ENCODE measurements at regions not wholly inside any gene's neighbourhood (a gene's known extent, or its start where the extent isn't known, plus 50 kb on each side); places are given as distances from the start of the nearest gene placed in this dataset.

DNA sequence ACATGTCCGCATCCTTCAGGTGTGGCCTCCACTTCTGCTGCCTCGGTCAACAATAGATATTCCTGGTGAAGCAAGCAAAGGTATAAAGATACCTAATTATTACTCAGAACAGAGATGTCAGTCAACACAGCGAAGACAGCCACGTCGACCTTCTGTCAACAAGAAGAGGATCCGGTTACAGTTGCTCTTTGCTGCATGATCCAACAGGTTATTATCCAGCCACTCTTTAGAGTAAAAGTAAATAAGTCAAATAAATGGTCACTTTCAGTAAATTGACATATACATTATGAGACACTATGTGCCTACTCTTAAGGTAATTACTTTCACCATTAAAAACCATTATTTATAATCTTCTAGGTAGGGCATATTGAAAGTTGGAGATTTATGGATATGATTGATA is 356.8 kb upstream of the ATP11B start:
- intact Hi-C loops (cut with DNase I): no loop called here
- FAIRE-seq (no peak), DNase-seq (no peak)
- Histone ChIP-seq H3K27ac (ENCODE audit: low read depth in 2 of 2, low read length in 2 of 2) (no peak overlapping the region), H3K4me3 (ENCODE audit: low read length in 3 of 3) (no peak overlapping the region), H3K27me3 (ENCODE audit: control insufficient read depth, insufficient read depth, low read length) (no peaks in the 10 kb centered on the region), H3K9me3 (ENCODE audit: control insufficient read depth in 2 of 3, insufficient read depth in 1 of 3, low read length in 3 of 3) (no peaks in the 10 kb centered on the region), H3K36me3 (ENCODE audit: control insufficient read depth in 2 of 3, insufficient read depth in 3 of 3, low read length in 3 of 3) (no peaks in the 10 kb centered on the region), H3K9ac (ENCODE audit: low read length in 3 of 3) (no peak overlapping the region), H3K4me1 (ENCODE audit: control insufficient read depth in 2 of 3, insufficient read depth in 2 of 3, low read depth in 1 of 3, low read length in 3 of 3) (no peaks in the 10 kb centered on the region)
- TF ChIP-seq, protein P1, sequence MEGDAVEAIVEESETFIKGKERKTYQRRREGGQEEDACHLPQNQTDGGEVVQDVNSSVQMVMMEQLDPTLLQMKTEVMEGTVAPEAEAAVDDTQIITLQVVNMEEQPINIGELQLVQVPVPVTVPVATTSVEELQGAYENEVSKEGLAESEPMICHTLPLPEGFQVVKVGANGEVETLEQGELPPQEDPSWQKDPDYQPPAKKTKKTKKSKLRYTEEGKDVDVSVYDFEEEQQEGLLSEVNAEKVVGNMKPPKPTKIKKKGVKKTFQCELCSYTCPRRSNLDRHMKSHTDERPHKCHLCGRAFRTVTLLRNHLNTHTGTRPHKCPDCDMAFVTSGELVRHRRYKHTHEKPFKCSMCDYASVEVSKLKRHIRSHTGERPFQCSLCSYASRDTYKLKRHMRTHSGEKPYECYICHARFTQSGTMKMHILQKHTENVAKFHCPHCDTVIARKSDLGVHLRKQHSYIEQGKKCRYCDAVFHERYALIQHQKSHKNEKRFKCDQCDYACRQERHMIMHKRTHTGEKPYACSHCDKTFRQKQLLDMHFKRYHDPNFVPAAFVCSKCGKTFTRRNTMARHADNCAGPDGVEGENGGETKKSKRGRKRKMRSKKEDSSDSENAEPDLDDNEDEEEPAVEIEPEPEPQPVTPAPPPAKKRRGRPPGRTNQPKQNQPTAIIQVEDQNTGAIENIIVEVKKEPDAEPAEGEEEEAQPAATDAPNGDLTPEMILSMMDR (IDR thresholded peaks at IDR 0.05; ENCODE audit: borderline replicate concordance, extremely low read depth, insufficient read depth): no peak

DNA sequence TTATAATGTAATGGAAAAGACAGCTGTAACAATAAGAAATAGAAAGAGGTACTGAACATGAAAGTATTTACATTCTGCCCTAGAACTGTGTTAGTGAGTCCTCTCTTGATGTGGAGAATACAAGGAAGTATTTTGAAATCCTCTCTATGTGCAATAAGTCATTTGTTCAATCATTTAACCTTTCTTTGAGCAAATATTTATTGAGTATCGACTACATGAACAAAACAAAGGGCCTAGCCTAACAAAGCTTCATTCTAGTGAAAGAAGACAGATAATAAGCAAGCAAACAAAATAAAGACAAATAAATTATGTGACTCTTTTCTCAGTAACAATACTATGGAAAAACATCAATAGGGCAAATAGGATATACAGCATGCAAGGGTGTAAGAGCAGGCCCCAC is 354.9 kb upstream of the ATP11B start:
- Histone ChIP-seq H3K27ac (ENCODE audit: low read depth in 2 of 2, low read length in 2 of 2) (no peak overlapping the region), H3K9ac (ENCODE audit: low read length in 3 of 3) (no peak overlapping the region), H3K27me3 (ENCODE audit: control insufficient read depth, insufficient read depth, low read length) (no peaks in the 10 kb centered on the region), H3K4me1 (ENCODE audit: control insufficient read depth in 2 of 3, insufficient read depth in 2 of 3, low read depth in 1 of 3, low read length in 3 of 3) (no peaks in the 10 kb centered on the region), H3K9me3 (ENCODE audit: control insufficient read depth in 2 of 3, insufficient read depth in 1 of 3, low read length in 3 of 3) (no peaks in the 10 kb centered on the region), H3K36me3 (ENCODE audit: control insufficient read depth in 2 of 3, insufficient read depth in 3 of 3, low read length in 3 of 3) (no peaks in the 10 kb centered on the region), H3K4me3 (ENCODE audit: low read length in 3 of 3) (no peak overlapping the region)
- intact Hi-C loops (cut with DNase I): no loop called here
- DNase-seq (no peak), FAIRE-seq (no peak)
- TF ChIP-seq, protein P1 (IDR thresholded peaks at IDR 0.05; ENCODE audit: borderline replicate concordance, extremely low read depth, insufficient read depth): no peak

DNA sequence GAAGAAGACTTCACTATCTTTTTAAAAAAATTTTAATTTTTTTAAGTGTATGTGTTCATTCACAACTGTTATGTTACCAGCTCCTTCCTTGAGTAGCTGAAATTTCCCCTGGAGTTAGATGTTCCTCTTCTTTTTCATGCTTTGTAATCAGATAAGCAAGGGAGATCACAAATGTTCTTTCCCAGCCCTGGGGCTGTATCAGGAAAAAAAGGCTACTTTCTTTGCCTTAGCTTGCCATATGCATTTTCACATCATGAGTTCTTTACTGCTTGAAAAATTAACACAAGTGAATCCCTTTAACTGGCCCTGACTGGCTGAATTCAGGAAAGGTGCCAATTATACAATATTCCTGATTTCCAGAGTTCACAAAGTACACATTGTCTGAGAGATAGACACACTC is 353.2 kb upstream of the ATP11B start:
- Histone ChIP-seq H3K9ac (ENCODE audit: low read length in 3 of 3) (no peak overlapping the region), H3K4me3 (ENCODE audit: low read length in 3 of 3) (no peak overlapping the region), H3K4me1 (ENCODE audit: control insufficient read depth in 2 of 3, insufficient read depth in 2 of 3, low read depth in 1 of 3, low read length in 3 of 3) (no peaks in the 10 kb centered on the region), H3K9me3 (ENCODE audit: control insufficient read depth in 2 of 3, insufficient read depth in 1 of 3, low read length in 3 of 3) (no peaks in the 10 kb centered on the region), H3K27ac (ENCODE audit: low read depth in 2 of 2, low read length in 2 of 2) (no peak overlapping the region), H3K36me3 (ENCODE audit: control insufficient read depth in 2 of 3, insufficient read depth in 3 of 3, low read length in 3 of 3) (no peaks in the 10 kb centered on the region), H3K27me3 (ENCODE audit: control insufficient read depth, insufficient read depth, low read length) (no peaks in the 10 kb centered on the region)
- FAIRE-seq (no peak), DNase-seq (no peak)
- intact Hi-C loops (cut with DNase I): no loop called here
- TF ChIP-seq, protein P1 (IDR thresholded peaks at IDR 0.05; ENCODE audit: borderline replicate concordance, extremely low read depth, insufficient read depth): no peak

GRCh38 chr3:182445576-182445975 is 347.7 kb upstream of the ATP11B start:
- Histone ChIP-seq H3K9ac (ENCODE audit: low read length in 3 of 3) (no peak overlapping the region), H3K27ac (ENCODE audit: low read depth in 2 of 2, low read length in 2 of 2) (no peak overlapping the region), H3K27me3 (ENCODE audit: control insufficient read depth, insufficient read depth, low read length) (no peaks in the 10 kb centered on the region), H3K4me3 (ENCODE audit: low read length in 3 of 3) (no peak overlapping the region), H3K9me3 (ENCODE audit: control insufficient read depth in 2 of 3, insufficient read depth in 1 of 3, low read length in 3 of 3) (no peaks in the 10 kb centered on the region), H3K4me1 (ENCODE audit: control insufficient read depth in 2 of 3, insufficient read depth in 2 of 3, low read depth in 1 of 3, low read length in 3 of 3) (no peaks in the 10 kb centered on the region), H3K36me3 (ENCODE audit: control insufficient read depth in 2 of 3, insufficient read depth in 3 of 3, low read length in 3 of 3) (no peaks in the 10 kb centered on the region)
- DNase-seq (no peak), FAIRE-seq (no peak)
- TF ChIP-seq, protein P1 (IDR thresholded peaks at IDR 0.05; ENCODE audit: borderline replicate concordance, extremely low read depth, insufficient read depth): no peak
- intact Hi-C loops (cut with DNase I): no loop called here

All from kidney (tissue), 13 donors.